NOMO-1 (cell line): ENCODE measurements at regions not wholly inside any gene's neighbourhood (a gene's known extent, or its start where the extent isn't known, plus 50 kb on each side); places are given as distances from the start of the nearest gene placed in this dataset.
"Not testable (repeated sequence)": the region's sequence is repeated elsewhere in the genome, so short reads cannot be mapped to it uniquely, and the experiment has no call there.

Source experiments
- DNase-seq, 2 experiments: peaks; one replicate each; lab custom pipeline; 2025; ENCODE audit not compliant: unreplicated experiment in 2 of 2; lab: John Stamatoyannopoulos, UW

GRCh38 chr2:49861821-49862220, 707.5 kb upstream of the FSHR start:
- no peak for DNase-seq

- no peak for DNase-seq
Measured at GRCh38 chr2:49860834-49861233, 706.5 kb upstream of the FSHR start.

GRCh38 chr2:49860170-49860569, 705.9 kb upstream of the FSHR start:
- no peak for DNase-seq

- DNase-seq: no peak
Measured at GRCh38 chr2:49858657-49859056, 704.3 kb upstream of the FSHR start.

DNA sequence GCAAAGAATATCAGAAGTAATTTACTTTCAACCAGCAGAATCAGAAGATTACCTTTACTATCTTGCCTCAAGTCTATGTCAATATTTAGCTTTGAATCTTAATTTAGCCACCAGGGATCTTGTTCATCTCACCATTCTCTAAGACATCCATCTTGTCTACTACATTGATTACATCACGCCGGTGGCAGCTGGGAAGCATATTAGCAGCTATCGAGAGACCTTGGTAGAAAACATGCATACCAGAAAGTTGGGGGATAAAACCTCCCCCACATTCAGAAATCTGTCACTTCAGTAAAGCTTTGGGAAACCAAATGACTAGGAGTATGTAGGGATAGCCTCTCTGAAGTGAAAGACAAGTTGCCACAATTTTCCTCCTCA, 703.8 kb upstream of the FSHR start:
- DNase-seq: no peak

GRCh38 chr2:49857371-49858112, 703.2 kb upstream of the FSHR start:
- no peak for DNase-seq

DNA sequence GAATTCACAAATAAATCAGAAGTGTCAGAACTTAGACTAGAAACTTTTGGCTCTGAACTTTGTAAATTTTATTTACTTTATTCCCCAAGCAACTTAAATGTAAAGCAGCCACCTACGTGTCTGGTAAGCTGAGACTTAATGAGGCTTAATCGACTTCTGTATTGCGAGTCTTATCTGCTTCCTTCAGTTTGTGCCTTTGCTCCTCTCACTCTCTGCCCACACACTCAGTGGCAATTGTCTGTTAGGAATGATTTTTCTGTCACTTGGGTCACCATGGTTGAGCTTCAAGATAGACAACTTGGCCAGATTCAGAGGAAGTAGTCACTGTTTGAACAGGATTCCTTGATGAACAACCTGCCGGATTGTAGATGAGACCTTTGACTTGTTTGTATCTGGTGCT, 691.4 kb upstream of the FSHR start:
- no peak for DNase-seq

GRCh38 chr2:49845021-49845420, 690.7 kb upstream of the FSHR start:
- DNase-seq: no peak

GRCh38 chr2:49844113-49844512, 689.8 kb upstream of the FSHR start:
- DNase-seq: not testable (repeated sequence)

GRCh38 chr2:49843314-49843713, 689.0 kb upstream of the FSHR start:
- DNase-seq: no peak

DNA sequence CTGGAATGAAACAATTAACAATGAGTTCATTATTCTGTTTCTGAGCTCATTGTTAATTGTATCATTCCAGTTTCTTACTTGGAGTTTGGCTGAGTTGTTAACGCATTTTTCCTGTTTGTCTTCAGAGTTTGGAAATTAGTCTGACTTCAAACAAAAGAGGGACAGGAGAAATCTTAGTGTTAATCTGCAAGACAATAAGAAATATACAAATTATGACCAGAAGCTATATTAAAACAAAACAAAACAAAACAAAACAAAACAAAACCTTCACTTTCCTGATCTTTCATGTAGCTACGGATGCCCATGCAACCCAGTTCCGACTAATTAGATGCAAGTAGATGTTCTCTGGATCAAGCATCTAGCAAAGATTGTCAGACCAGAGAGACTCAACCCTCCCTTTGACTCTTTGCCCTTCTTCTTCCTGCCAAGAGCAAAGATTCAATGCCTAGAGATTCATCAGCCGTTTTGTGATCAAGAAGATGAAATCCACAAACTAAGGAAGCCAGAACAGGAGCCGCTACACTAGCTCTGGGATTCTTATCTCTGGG, 686.2 kb upstream of the FSHR start:
- no peak for DNase-seq

GRCh38 chr2:49839818-49840217, 685.5 kb upstream of the FSHR start:
- DNase-seq: no peak

DNA sequence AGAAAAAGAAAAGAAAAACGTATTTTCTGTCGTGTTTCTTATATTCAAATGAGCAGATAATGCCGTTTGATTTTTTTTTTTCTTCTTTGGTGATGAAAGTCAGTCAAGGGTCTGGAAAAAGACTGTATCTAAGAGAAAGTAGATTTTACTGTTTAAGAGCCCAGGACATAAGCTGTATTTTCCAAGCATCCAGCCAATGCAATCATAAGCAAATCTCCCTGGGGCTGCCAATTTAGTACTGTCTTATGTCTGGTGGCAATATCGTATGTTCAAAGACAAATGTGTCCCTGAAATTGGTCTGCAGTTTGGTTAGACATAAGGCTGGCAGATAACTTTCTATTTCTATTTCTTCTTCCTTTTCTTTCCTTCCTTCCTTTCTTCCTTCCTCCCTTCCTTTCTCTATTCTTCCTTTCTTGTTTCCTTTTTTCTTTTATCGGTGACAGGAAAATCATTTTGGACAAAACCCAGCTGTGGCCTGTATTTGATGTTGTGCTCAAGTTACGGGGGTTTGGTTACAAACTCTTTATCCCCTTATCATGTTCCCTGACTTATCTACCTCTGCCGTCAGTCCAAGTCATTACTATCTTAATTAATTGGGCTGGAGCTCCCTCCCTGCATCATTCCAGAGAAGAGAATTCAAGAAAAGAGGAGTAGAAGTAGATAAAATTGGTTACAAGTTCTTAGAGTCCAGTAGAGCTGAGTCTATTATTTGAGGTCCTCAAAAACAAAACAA, 683.4 kb upstream of the FSHR start:
- no peak for DNase-seq

GRCh38 chr2:49836017-49836416, 681.7 kb upstream of the FSHR start:
- no peak for DNase-seq

DNA sequence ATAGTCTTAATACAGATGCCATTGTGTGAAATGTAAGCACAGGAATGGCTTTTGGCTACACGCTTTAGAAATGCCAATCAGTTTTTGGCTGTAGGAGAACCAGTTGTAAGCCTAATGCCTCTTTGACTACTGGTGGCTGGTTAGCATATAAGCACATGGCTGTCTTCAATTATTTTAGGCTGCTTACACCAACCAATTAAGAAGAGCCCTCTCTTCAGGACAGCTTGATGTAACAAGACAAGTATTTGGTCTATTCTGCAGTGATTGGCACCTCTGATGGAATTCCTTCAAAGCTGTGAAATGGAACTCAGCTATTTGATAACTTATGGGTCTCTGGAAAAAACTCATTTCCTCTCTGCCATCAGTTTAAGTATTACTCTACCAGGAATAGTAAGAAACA, 680.1 kb upstream of the FSHR start:
- DNase-seq: no peak

DNA sequence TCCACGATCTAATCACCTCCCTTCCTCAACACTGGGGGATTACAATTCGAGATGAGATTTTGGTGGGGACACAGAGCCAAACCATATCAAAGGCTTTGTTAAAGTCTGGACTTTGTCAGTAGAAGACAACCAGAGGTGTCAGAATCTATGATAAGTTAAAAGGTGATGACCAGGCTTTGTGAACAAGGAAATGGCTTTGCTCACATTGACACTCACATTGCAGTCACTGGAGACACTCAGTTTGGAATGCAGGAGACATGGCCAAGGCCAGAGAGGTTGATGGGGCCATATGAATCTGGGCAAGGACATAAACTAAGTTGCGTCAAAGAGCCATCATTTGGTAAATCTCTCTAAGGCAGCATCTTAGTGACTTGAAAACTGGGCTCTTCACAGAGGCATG, 678.2 kb upstream of the FSHR start:
- DNase-seq: no peak

DNA sequence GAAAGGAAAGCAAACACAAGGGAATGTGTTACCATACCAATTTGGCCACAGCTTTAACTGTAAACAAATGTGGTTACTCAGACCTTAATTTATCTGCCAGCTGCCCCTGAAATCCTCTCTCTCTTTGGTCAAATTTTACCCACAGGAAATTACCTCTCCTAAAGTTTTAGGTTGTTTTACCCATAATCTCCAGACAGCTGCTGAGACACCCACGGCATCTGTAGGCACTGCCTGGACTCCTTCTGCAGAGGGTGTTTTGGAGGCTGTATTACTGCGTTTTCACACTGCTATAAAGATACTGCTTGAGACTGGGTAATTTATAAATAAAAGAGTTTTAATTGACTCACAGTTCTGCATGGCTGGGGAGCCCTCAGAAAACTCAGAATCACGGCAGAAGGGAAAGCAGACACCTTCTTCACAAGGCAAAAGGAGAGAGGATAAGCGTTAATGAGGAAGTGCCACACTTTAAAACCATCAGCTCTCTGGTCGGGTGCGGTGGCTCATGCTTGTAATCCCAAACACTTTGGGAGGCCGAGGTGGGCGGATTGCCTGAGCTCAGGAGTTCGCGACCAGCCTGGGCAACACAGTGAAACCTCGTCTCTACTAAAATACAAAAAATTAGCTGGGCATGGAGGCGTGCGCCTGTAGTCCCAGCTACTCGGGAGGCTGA, 677.5 kb upstream of the FSHR start:
- peak; percentile 2 to 13 for DNase-seq

- DNase-seq: no peak
Measured at GRCh38 chr2:49830846-49831245, 676.5 kb upstream of the FSHR start.

DNA sequence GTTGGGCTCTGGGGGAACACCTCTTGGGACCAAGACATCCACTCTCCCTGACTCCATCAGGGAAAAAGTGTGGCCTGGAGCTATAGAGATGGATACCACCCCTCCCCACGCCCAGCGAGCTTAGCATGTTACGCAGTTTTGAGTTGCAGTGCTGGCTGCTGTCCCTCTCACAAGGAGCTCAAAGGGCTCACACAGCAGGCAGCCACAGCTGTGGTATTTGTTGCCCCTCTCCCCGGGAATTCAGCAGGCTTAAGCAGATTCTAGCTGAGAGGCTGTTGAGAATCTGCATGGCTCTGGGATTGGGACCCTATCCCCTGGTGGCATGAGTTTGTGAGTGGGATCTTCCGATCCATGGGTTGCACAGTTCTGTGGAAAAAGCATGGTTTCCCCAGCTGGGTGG, 673.1 kb upstream of the FSHR start:
- no peak for DNase-seq

GRCh38 chr2:49813208-49813607, 658.9 kb upstream of the FSHR start:
- DNase-seq: no peak

- no peak for DNase-seq
Measured at GRCh38 chr2:49812730-49813129, 658.4 kb upstream of the FSHR start.

DNA sequence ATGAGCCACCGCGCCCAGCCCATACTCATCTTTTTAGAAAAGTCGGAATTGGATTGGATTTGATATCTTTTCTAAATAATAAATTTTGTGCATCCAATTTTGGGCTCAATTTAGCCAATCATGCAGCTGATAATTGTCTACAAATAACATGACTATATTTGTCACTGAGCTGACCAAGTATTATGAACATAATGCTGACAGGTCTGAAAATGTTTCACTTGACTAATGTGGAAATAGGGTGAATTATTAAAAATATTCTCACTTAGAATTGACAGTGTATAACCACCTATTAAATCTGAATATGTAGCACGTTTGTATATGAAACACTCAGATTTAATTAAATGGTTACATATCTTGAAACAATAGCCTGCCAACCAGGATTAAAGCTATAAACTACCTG, 657.2 kb upstream of the FSHR start:
- no peak for DNase-seq
